Liver (tissue), 8 donors: ENCODE measurements at regions not wholly inside any gene's neighbourhood (a gene's known extent, or its start where the extent isn't known, plus 50 kb on each side); places are given as distances from the start of the nearest gene placed in this dataset.

ENCODE experiments used
- DNase-seq: peaks from one replicate; pipeline ENCODE4 v3.0.0-alpha.2; 2017; ENCODE audit warnings: low spot score
- H3K27ac ChIP-seq, 2 donors: one replicate each; pipeline ENCODE4 v1.7.0; 2013; ENCODE audit warnings: inconsistent platforms in 2 of 2, low read length in 2 of 2, control low read depth in 1 of 2, low read depth in 1 of 2, mild to moderate bottlenecking in 1 of 2
- H3K27me3 ChIP-seq, 4 donors: one replicate each; pipeline versions ENCODE4 v1.6.1 to v1.7.0; 2013; ENCODE audit warnings: low read length in 3 of 4, inconsistent platforms in 1 of 4, mild to moderate bottlenecking in 1 of 4, moderate library complexity in 1 of 4; ENCODE audit not compliant: control insufficient read depth in 4 of 4, insufficient read depth in 4 of 4
- H3K36me3 ChIP-seq, 4 donors: one replicate each; pipeline versions ENCODE4 v1.6.1 to v1.7.0; 2013; ENCODE audit warnings: low read length in 3 of 4, mild to moderate bottlenecking in 3 of 4, low read depth in 1 of 4, moderate library complexity in 1 of 4; ENCODE audit not compliant: control insufficient read depth in 4 of 4, insufficient read depth in 3 of 4
- H3K4me1 ChIP-seq, 4 donors: one replicate each; pipeline versions ENCODE4 v1.6.1 to v1.7.0; 2013; ENCODE audit warnings: low read length in 3 of 4, mild to moderate bottlenecking in 3 of 4, moderate library complexity in 1 of 4; ENCODE audit not compliant: control insufficient read depth in 4 of 4, insufficient read depth in 4 of 4
- H3K4me3 ChIP-seq, 3 donors: one replicate each; pipeline versions ENCODE4 v1.6.1 to v1.7.0; 2013; ENCODE audit warnings: low read length in 3 of 3, control low read depth in 1 of 3, low read depth in 1 of 3, mild to moderate bottlenecking in 1 of 3
- H3K9ac ChIP-seq, 2 donors: one replicate each; pipeline ENCODE4 v1.7.0; 2013; ENCODE audit warnings: low read length in 2 of 2, mild to moderate bottlenecking in 2 of 2, moderate library complexity in 2 of 2, control low read depth in 1 of 2, low read depth in 1 of 2
- H3K9me3 ChIP-seq, 4 donors: one replicate each; pipeline versions ENCODE4 v1.6.1 to v1.7.0; 2013; ENCODE audit warnings: low read length in 3 of 4; ENCODE audit not compliant: control insufficient read depth in 4 of 4
- EGR1 ChIP-seq, 2 donors: IDR thresholded peaks; 2 replicates each; pipeline ENCODE4 v1.6.1; 2016 to 2018; ENCODE audit warnings: antibody characterized with exemption in 2 of 2, low read depth in 2 of 2
- FOXA1 ChIP-seq: IDR thresholded peaks from 2 replicates; pipeline ENCODE4 v1.6.1; 2016; ENCODE audit warnings: antibody characterized with exemption
- FOXA2 ChIP-seq: IDR thresholded peaks from 2 replicates; pipeline ENCODE4 v1.6.1; 2016; ENCODE audit warnings: antibody characterized with exemption
- GABPA ChIP-seq, 2 donors: IDR thresholded peaks in 1 of 2; conservative IDR thresholded peaks in 1 of 2; 2 replicates each; pipeline ENCODE4 v1.6.1; 2016; ENCODE audit warnings: antibody characterized with exemption in 2 of 2, mild to moderate bottlenecking in 1 of 2, moderate library complexity in 1 of 2
- HNF4A ChIP-seq, 2 donors: conservative IDR thresholded peaks; 2 replicates each; pipeline ENCODE4 v1.6.1; 2016; ENCODE audit warnings: antibody characterized with exemption in 2 of 2, mild to moderate bottlenecking in 2 of 2
- JUND ChIP-seq, 2 donors: IDR thresholded peaks; 2 replicates each; pipeline ENCODE4 v1.6.1; 2016; ENCODE audit warnings: antibody characterized with exemption in 2 of 2
- RAD21 ChIP-seq, 2 donors: IDR thresholded peaks; 2 replicates each; pipeline ENCODE4 v1.6.1; 2016; ENCODE audit warnings: antibody characterized with exemption in 2 of 2, mild to moderate bottlenecking in 2 of 2
- RXRA ChIP-seq, 2 donors: IDR thresholded peaks; 2 replicates each; pipeline ENCODE4 v1.6.1; 2017 to 2018; ENCODE audit warnings: antibody characterized with exemption in 2 of 2, mild to moderate bottlenecking in 1 of 2
- SP1 ChIP-seq: IDR thresholded peaks from 2 replicates; pipeline ENCODE4 v1.6.1; 2018; ENCODE audit warnings: antibody characterized with exemption, mild to moderate bottlenecking
- TAF1 ChIP-seq: conservative IDR thresholded peaks from 2 replicates; pipeline ENCODE4 v1.6.1; 2016; ENCODE audit warnings: antibody characterized with exemption, mild to moderate bottlenecking
- YY1 ChIP-seq: IDR thresholded peaks from 2 replicates; pipeline ENCODE4 v1.6.1; 2016; ENCODE audit warnings: antibody characterized with exemption, mild to moderate bottlenecking
- WGBS: extraction: QIAGEN DNeasy Blood & Tissue Kit; methylation state at CpG from one replicate; pipeline ENCODE4 v1.1.7; 2013; 5-methylcytosine and 5-hydroxymethylcytosine counted together
- TF ChIP-seq, protein P1 (sequence below): IDR thresholded peaks from 2 replicates; pipeline ENCODE4 v1.6.1; 2016; ENCODE audit warnings: antibody characterized with exemption
- TF ChIP-seq, protein P2 (sequence below): IDR thresholded peaks from 2 replicates; pipeline ENCODE4 v1.6.1; 2016; ENCODE audit warnings: antibody characterized with exemption
- TF ChIP-seq, protein P3 (sequence below): IDR thresholded peaks from 2 replicates; pipeline ENCODE4 v1.6.1; 2016; ENCODE audit warnings: antibody characterized with exemption
- TF ChIP-seq, protein P4 (sequence below): fragments of 150-350 bp; IDR thresholded peaks from 2 replicates; pipeline ENCODE4 v1.5.1; 2017; ENCODE audit warnings: improper control_type of control experiment, low read depth, low read length; ENCODE audit not compliant: missing input control
- donor health status: healthy.
- donor health status: healthy.
- donor health status: healthy.
- donor health status: healthy.
- donor health status: healthy.

DNA sequence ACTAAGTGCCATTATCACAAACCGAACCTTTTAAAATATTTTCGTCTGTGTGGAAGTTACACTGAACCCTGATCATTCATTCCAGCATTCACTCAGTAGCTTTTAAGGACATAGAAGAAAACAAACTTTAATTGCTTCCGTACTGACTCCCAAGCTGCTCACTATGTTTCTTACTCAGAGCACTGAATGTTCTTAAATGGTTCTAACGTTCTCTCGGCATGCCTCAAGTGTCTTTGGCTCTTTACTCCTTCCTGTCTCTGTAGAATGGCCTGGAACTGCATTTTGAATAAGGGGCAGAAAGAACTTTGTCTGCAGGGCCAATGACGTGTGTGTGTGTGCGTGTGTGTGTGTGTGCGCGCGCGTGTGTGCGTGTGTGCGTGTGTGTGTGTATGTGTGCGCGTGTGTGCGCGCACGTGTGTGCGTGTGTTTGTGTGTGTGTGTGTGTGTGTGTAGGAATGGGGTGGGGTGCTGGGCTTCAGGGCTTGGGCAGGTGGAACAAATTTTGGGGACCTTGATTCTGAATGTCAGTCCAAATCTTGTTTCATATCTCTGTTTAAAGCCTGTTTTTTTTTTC is 50.5 kb upstream of the PAQR3 start:
- Histone ChIP-seq H3K27me3 (peaks cover 0 to 2% (median 0%) of the 10 kb centered on the region in 4 donors), H3K4me1 (no peaks in the 10 kb centered on the region), H3K36me3 (no peaks in the 10 kb centered on the region), H3K27ac (no peak overlapping the region), H3K9ac (no peak overlapping the region), H3K4me3 (no peak overlapping the region), H3K9me3 (no peaks in the 10 kb centered on the region)
- no peak for DNase-seq
- TF ChIP-seq, protein P1, sequence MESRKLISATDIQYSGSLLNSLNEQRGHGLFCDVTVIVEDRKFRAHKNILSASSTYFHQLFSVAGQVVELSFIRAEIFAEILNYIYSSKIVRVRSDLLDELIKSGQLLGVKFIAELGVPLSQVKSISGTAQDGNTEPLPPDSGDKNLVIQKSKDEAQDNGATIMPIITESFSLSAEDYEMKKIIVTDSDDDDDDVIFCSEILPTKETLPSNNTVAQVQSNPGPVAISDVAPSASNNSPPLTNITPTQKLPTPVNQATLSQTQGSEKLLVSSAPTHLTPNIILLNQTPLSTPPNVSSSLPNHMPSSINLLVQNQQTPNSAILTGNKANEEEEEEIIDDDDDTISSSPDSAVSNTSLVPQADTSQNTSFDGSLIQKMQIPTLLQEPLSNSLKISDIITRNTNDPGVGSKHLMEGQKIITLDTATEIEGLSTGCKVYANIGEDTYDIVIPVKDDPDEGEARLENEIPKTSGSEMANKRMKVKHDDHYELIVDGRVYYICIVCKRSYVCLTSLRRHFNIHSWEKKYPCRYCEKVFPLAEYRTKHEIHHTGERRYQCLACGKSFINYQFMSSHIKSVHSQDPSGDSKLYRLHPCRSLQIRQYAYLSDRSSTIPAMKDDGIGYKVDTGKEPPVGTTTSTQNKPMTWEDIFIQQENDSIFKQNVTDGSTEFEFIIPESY: no peak
- TF ChIP-seq JUND (IDR thresholded peaks at IDR 0.05) (no peak), RXRA (IDR thresholded peaks at IDR 0.05) (no peak), YY1 (no peak), FOXA1 (no peak), GABPA (IDR thresholded peaks at IDR 0.05 in 1 of 2, conservative IDR thresholded peaks at IDR 0.05 in 1 of 2) (no peak), RAD21 (IDR thresholded peaks at IDR 0.05) (no peak), EGR1 (IDR thresholded peaks at IDR 0.05; ENCODE audit: low read depth in 2 of 2) (no peak), FOXA2 (no peak), TAF1 (no peak), HNF4A (conservative IDR thresholded peaks at IDR 0.05) (no peak), SP1 (no peak)
- TF ChIP-seq, protein P2, sequence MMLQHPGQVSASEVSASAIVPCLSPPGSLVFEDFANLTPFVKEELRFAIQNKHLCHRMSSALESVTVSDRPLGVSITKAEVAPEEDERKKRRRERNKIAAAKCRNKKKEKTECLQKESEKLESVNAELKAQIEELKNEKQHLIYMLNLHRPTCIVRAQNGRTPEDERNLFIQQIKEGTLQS: no peak
- TF ChIP-seq, protein P3, sequence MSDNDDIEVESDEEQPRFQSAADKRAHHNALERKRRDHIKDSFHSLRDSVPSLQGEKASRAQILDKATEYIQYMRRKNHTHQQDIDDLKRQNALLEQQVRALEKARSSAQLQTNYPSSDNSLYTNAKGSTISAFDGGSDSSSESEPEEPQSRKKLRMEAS: no peak
- TF ChIP-seq, protein P4, sequence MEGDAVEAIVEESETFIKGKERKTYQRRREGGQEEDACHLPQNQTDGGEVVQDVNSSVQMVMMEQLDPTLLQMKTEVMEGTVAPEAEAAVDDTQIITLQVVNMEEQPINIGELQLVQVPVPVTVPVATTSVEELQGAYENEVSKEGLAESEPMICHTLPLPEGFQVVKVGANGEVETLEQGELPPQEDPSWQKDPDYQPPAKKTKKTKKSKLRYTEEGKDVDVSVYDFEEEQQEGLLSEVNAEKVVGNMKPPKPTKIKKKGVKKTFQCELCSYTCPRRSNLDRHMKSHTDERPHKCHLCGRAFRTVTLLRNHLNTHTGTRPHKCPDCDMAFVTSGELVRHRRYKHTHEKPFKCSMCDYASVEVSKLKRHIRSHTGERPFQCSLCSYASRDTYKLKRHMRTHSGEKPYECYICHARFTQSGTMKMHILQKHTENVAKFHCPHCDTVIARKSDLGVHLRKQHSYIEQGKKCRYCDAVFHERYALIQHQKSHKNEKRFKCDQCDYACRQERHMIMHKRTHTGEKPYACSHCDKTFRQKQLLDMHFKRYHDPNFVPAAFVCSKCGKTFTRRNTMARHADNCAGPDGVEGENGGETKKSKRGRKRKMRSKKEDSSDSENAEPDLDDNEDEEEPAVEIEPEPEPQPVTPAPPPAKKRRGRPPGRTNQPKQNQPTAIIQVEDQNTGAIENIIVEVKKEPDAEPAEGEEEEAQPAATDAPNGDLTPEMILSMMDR: no peak
- 73% methylated on average over 19 of the region's 19 CpGs for WGBS
